GM19238 (cell line): ENCODE measurements at regions not wholly inside any gene's neighbourhood (a gene's known extent, or its start where the extent isn't known, plus 50 kb on each side); places are given as distances from the start of the nearest gene placed in this dataset.

Experiments
- DNase-seq: peaks from one replicate; pipeline ENCODE4 v3.0.0; 2011; ENCODE audit warnings: low spot score; ENCODE audit not compliant: insufficient read length

DNA sequence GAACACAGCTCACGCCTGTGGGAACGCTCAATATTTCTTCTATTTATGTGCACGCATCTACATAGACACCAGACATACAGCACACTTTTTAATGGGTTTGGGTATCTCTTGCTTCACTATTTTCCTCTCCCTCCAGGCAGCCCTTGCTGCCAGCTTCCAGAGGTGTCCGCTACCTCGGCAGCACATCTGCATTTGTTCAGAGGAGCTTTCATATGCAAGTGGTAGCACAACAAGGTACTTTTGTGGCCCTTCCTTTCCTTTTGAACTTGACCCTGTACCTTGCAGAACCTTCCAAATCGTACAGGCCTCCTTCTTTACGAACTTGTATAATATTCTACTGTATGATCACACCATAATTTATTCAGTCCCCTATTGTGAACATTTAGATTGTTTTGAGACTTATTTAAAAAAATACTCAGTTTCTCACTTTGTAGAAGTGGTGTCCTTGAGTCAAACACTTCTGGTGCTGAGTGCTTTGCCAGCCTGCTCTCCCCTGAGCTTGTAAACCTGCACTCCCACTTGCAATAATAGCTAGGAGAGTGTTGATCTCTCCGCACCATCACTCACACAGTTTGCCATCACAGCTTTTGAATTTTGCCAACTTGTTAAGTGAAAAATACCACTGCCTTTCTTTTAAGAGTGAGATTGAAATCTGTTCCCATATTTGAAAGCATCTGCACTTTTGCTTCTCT, 106.0 kb upstream of the ZNF32 start:
- no peak for DNase-seq

DNA sequence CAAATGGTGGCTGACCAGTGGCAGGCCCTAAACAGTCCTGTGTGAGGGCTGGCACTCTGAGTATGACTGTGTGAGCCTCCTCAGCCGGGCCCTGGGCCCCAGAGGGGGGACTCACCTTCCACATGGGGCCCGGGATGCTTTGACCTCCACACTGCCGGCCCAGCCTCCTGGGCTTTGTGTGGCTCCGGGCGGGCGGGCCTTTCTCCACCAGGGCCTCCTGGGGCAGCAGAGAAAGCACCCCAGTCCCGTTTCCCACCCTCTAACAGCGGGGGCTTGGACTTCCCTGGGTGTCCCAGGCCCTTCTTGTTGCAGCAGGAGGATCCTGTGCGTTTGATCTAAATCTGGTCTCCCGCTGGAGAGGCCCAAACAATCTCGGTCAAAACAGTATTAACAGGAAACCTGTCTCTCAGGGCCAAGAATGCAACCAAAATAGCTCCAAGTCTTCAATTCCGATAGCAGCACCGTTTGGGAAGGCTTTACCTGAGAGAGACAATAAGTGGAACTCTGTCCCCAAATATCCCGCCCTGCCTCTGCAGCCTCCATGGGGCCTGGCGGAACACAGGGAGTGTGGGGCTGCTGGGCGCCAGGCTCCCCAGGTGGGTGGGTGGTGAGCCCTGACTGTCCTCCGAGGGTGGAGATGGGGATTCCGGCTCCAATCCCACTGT, 104.8 kb upstream of the ZNF32 start:
- no peak for DNase-seq

DNA sequence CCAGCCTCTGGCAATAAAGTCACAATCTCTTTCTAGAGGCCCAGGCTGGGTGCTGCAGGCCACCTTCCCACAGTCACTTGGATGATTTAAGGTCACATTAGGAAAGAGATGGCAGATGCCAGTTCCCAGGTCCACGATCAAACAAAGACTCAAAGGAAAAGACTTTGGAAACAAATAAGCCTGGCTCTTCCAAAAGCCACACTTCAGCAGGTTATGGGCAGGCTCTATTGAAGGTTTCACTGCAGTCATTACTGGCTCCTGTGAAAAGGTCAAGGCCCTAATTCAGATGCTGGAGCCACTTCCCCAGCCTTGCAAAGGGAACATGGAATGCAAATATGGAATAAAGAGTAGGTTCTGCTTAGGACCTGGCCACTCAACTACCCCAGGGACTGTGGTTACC, 104.0 kb upstream of the ZNF32 start:
- no peak for DNase-seq

DNA sequence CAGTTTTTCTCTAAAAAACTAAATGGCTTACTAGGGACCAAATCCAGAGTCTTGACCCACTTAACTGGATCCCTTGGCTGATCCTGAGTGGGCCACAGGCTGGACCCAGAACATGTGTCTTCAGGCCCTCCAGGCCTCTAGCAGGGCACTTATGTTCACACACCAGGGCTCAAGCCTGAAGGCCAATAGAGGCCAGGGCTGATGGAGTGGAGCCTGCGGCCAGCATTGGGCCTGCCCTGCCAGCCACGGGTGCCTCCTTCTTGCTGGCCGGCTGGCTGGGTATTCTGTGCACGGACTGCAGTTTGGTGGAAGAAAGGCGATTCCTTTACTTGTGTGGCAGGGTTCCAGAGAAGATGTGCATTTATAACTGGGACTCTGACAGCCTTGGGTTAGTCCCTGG, 103.0 kb upstream of the ZNF32 start:
- DNase-seq, result no peak

DNA sequence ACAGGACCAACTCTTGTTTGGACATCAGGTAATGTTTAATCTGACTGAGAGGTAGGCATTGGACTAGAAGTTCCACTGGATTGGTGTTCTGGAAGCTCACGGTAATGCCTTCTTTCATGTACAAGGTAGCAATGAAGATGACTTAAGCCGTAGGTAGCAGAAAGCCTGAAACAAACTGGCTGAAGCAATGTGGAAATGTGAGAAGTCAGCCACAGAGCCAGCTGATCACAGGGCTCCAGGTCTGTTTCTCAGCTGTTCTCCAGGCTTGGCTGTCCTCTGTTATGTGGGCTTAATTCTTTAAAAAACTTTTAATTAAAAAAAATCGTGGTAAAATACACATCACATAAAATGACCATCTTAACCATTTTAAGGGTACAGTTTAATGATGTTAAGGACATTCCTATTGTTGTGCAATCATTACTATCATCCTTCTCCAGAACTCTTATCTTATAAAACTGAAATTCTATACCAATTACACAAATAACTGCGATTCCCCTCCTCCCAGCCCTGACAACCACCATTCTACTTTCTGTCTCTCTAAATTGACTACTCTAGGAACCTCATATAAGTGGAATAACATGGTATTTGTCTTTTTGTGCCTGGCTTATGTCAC, 101.4 kb upstream of the ZNF32 start:
- no peak for DNase-seq

DNA sequence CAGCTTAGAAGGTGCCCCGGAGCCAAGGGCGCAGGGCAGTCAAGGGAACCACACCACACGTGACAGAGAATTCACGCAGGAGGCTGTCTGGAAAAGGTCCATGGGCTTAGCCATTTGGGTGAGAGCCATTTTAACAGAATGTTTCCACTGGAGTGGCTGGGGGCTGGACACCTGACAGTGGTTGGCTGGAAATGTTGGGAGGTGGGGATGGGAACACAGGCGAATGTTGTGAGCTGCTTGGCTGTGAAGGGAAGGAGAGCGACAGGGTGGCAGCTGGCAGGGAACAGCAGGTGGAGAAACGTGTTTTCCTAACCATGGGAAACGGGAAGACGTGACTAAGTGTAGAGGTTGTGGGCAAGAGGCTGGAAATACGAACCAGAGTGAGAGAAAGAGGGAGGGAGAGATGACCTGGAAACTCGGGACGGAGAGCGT, 100.5 kb upstream of the ZNF32 start:
- DNase-seq, result no peak

DNA sequence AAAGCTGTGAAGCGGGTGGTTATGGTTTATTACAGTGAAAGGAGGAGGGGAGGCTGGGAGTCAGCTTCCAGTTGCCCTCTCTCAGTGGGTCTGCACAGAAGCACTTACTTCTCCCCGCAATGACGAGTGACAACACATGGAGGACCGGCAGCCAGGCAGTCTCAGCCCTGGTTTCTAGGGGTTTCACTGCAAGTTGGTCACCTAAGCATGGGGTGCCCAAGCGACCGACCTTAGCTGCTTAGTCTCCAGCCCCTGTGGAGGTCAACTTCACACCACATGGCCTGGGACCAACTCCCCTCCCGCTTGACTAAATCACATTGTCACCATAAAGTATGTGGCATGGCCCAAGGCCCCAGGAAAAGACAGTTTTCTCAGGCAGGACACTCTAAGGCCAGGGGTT, 99.9 kb upstream of the ZNF32 start:
- DNase-seq, result no peak

DNA sequence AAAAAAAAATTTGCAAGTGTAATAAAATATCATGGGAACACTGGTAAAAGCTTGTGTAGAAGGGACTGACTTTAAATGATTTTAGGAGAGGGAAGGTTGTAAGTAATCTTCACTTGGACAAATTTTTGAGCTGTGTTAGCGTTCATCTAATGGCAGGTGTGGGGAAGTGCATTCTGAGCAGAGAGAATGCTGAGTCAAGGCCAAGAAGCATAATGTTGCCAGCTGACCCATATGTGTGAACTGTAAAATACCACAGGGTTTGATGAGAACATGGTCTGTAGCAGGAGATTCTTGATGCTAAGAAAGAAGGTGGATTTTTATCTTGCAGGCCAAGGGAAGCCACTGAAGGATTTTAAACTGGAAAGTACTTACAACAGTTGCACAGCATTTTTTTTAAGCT, 98.2 kb upstream of the ZNF32 start:
- no peak for DNase-seq

DNA sequence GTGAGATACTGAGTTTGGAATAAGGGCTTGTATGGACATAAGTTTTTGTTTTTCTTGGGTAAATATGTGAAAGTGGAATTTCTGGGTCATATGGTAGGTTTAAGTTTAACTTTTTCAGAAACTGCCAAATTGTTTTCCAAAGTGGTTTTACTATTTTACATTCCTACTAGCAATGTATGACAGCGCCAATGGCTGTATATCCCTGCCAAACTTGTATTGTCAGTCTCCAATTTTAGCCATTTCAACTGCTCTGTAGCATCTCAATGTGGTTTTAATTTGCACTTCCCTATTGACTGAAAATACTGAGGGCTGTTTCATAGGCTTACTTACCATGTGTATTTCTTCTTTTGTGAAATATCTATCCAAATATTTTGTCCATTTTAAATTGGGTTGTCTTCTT, 90.5 kb upstream of the ZNF32 start:
- no peak for DNase-seq

DNA sequence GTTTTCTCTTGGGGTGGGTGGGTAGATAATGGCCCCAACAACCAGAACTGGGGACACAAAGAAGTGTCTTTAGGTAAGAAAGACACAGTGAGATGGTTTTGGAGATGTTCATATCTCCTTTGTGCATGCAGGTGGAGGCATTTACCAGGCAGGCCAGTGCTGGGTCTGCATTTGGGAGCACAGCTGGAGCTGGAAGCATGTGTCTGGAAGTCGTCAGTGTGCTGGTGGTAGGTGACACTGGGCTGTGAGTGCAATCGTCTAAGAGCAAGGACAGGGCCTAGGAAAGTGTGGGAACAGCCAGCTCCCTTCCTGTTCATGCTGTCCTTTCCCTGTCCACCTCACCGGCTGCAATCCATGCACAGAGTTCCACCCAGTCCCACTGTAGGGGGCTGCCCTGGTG, 88.3 kb upstream of the ZNF32 start:
- DNase-seq, result no peak

DNA sequence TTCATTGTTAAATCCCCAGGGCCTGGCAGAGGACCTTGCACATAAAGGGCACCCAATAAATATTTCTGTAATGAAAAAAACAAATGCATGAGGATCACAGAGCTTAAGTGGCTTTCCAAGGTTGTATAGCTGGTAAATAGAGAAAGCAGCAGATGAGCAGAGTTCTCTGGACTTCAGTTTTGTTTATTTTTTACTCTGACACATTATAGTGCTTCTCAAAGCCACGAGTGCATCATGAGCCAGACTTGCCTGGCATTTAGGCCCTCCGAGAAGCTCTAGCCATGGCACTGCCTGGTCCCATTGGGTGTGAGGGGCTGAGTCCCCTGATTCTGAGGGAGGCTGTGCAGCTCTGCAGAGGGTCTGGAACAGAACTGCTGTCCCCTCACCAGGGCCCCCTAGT, 87.2 kb upstream of the ZNF32 start:
- no peak for DNase-seq

DNA sequence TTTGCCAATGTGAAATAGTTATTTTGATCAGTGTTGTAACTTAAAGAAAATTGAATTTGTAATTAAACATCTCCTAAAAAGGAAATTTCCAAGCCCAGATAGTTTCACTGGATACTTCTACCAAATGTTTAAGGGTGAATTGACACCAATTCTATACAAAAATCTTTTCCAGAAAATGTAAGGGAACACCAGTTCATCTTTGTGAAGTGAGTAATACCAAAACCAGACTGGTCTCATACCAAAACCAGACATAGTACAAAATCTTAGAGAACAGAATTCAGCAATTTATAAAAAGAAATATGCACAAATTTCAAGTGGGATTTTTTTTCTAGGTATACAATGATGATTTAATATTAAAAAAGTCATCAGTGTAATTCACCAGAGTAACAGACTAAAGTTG, 86.0 kb upstream of the ZNF32 start:
- DNase-seq, result no peak

DNA sequence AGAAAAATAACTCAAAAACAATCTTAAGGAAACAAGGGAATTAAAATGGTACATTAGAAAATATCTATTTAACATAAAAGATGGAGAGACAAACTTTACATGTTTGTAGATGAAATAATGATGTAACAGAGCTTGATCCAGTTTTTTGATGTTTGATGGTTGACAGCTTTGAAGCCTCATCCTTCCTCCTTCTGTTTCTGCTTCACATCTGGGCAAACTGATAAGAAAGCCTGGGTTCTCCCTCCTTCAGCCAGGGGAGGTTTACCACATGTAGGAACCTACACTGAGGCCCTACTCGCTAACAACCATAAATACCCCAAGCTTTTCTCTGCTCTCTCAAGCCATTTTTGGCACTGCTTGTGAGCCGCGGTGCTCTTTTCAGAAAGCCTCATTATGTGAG, 82.8 kb upstream of the ZNF32 start:
- DNase-seq, result no peak

DNA sequence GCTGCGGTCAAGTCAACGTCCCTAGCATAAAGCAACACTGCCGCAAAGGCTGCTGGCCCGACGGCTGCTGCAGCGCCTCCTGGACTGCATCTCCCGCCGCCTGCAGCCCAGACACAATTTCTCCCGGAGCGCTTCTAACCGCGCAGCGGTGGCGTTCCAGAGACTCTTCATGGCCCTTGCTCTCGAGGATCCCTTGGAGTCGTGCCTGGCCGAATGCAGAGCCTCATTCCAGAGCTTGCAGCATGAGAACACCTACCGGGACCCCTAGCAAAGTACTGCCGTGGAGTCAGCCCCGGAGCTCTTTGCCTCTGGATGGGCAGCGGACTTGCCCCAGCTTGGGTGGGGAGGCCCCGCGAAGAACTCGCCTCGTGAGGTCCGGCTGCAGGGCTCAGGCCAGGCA, 79.7 kb upstream of the ZNF32 start:
- no peak for DNase-seq

DNA sequence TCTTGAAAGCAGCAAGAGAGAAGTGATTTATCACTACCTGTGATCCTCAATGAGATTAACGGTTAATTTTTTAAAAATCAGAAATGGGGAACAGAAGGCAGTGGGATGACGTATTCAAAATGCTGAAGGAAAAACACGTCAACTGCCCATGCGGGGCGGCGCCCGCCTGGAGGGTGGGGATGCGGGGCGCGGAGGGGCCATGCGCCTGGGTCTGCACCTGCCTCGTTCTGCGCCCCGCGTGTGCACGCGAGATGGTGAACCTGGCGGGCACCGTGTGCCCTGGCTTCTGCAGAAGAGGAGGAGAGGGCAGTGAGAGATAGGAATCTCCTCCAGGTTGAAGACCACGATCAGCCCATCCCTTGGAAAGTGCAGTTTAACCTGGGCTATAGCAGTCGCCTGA, 79.3 kb upstream of the ZNF32 start:
- DNase-seq, result no peak

DNA sequence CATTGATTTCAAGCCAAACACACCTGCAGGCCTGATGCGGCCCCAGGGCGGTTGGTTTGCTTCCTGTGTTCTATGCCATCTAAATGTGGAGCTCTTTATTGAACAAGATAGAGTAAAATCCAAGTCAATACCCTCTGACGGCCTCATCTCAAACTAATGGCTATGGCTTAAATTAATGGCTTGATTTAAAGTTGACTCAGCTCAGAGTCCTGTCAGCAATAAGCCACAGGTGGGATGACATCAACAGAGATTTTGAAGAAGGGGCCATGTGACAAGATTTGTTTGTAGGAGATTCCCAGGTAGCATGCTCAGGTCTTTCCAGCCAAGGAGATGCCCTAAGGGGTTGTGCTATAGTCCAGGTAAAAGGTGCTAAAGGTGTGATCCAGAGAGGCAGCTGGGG, 66.7 kb upstream of the ZNF32 start:
- no peak for DNase-seq

DNA sequence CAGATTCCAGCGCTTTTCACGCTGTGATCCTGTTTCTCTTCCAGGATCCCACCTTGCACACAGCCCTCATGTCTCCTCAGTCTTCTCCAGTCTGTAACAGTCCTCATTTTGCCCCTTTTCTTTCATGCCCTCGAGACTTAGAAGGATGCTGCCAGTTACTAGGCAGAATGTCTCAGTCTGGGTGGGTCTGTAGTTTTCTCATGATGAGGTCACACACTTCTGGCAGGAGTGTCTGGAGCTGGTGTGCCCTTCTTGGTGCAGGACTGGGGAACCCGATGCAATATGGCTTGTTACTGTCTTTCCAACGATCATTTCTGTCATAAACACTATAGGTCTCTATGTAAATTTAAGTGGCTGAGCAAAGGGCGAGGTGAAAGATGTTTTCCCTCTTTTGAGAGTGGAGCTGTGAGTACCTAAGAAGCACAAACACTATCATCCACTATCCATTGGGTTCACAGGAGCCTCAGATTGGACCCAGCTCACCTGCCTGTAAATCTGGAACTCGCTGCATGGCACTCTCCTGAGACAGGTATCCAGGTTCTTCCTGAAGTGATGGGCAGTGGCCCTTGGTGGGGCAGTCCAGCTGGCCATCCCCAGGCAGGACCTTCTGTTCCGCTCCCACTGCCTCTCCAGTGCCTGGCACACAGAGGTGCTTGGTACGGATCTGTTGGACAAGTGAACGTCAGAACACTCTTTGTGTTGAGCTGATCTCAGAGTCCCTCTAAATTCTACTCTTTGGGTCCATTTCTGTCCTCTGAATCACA, 64.3 kb upstream of the ZNF32 start:
- no peak for DNase-seq

DNA sequence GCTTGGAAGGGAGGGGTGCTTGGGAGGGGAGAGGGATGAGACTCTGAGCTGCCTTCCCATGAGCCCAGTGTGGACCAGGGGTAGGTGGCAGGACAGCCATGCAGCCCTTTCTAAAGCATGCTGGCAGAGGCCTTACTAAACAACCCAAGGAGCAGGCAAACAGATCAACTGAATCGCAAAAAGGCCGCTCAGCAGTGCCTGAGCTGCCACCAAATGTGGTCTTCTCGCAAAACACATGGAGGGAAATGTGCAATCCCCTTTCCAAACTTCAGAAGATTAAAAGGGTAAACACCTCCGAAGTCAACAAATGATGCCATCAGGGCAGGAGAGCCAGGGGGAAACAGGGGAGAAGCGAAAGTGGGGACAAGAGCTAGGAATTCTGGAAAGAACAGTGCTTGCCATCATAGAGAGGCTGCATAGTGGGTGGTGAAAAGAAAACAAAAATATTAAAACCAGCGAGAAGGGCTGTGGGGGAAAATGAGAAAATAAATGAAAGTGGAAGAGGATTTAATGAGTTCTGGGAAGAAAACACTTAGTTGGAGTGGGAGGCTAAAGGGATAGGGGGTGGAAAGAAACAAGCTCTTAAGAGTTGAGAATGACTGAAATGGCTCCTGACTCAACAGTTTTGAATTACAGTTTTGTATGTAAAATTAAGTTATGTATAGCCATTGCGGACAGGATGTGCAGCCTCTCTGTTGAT, 62.2 kb upstream of the ZNF32 start:
- DNase-seq, result no peak

DNA sequence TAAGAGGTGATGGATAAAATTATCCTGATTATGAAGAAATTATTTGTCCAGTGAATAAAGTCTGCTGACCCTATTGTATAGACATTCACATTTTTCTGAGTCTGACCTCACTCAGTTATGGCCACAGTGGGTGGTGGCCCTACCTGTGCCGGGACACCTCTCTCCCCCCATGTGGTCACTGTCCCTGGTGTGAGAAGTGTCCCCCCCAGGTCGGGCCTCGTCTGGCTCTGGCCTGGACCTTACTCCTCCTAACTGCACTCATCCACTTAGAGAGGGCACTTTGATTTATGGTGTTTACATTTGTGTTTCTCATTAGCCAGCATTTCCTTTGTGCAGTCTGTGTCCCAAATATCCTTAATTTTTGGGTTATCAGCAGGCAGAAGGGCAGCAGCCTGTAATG, 59.6 kb upstream of the ZNF32 start:
- no peak for DNase-seq

DNA sequence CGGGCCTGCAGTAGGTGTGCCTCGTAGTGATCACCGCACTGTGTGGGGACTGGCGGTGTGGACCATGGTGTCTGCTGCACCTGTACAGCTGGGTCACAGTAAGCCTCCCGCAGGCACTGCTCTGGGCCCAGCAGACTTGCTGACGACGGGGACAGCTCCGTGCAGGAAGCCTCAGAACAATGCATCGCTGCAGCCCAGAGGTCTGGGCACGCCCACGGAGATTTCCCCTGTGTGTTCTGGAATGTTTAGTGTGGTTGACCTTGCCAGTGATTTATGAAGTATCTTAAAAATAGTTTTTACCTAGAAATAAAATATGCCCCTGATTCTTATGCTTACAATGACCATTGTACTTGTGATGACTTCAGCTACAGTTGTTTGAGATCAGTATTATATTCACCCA, 59.1 kb upstream of the ZNF32 start:
- no peak for DNase-seq

DNA sequence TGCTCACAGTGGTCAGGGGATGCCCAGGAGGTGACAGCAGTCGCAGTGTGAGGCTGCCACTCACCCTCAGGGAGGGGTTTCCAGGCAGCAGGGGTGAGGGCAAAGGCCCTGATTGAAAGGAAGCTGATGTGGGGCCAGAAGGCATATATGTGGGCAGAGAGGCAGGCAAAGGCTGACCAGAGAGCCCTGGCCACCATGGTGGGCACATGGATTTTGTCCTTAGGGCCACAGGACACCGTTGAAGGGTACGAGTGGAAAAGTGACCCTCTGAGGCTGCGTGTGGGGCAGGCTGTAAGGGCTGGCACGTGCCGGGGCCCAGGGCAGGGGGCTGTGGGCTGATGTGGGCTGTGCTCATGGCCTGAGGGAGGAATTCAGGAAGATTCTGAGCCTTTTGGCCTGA, 57.5 kb upstream of the ZNF32 start:
- no peak for DNase-seq

DNA sequence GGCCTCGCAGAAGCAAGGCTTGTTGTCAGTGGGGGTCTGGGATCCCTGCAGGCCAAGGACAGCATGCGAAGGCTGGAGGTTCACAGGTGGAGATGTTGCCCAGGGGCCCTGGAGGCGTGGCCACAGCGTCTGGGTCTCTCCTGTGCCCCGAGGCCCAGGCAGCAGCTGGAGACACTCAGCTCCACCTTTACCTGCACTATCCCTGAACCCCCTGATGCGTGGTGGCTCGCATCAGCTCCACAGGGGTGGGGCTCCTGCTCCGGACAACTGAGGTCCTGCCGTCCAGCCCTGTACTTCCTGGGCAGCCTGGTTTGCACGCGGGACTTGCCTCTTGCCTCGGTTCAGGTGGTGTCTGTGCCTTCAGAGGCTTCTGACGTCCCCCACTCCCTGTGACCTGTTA, 54.6 kb upstream of the ZNF32 start:
- no peak for DNase-seq
